ENCODE measurements at regions not wholly inside any gene's neighbourhood (a gene's known extent, or its start where the extent isn't known, plus 50 kb on each side); places are given as distances from the start of the nearest gene placed in this dataset.

DNA sequence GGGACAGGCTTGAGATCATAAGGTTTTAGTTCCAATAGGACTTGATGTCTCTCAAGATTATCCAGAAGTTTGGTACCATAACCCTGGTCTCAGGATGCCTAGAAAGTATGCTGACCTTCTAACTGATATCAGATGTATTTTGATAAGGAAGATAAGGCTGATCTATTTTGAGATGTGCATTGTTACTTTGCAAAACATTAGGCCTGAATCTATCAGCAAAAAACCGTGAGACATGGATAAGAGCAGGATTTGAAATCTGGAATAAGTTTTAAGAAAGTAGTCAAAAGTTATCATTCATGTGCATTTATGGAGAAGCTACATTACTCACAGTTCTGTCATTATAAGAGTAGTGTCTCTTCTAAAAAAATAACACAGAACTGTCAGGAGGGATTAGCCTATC lies 467.1 kb upstream of the HS3ST1 start:
- Histone ChIP-seq H3K4me3 (ENCODE audit: low read length) (no peak overlapping the region), H3K27me3 (ENCODE audit: control insufficient read depth, insufficient read depth, low read length) (no peaks in the 10 kb centered on the region), H3K9ac (ENCODE audit: low read depth, low read length) (no peak overlapping the region), H3K4me2 (ENCODE audit: low read length) (no peak overlapping the region), H3K36me3 (ENCODE audit: insufficient read depth, low read length) (no peaks in the 10 kb centered on the region), H3K9me3 (replicated peaks; ENCODE audit: low read length) (no peaks in the 10 kb centered on the region), H3K4me1 (ENCODE audit: control insufficient read depth, insufficient read depth, low read length) (no peaks in the 10 kb centered on the region)

DNA sequence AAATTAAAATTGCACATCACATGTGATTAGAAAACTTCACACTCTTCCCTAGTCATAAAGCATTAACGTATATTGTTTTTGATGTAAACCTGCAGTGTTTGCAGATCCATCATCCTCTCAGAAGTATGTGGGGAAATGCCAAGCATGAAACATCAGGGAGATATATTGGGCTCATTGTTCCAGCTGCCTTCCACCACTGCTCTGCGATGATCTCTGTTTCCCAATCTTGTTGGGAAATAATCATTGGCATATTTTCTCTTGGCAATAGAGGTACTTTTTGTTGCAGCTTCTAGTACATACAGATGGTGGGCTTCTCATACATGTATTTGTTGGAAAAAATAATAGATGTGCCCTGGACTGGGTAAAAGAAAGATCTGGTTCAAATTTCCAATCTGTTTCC lies 466.3 kb upstream of the HS3ST1 start:
- H3K36me3 ChIP-seq (ENCODE audit: insufficient read depth, low read length), result no peaks in the 10 kb centered on the region
- H3K4me2 ChIP-seq (ENCODE audit: low read length), result no peak overlapping the region
- no peak overlapping the region for H3K4me3 ChIP-seq (ENCODE audit: low read length)
- no peak overlapping the region for H3K9ac ChIP-seq (ENCODE audit: low read depth, low read length)
- no peaks in the 10 kb centered on the region for H3K27me3 ChIP-seq (ENCODE audit: control insufficient read depth, insufficient read depth, low read length)
- no peaks in the 10 kb centered on the region for H3K9me3 ChIP-seq (replicated peaks; ENCODE audit: low read length)
- no peaks in the 10 kb centered on the region for H3K4me1 ChIP-seq (ENCODE audit: control insufficient read depth, insufficient read depth, low read length)

DNA sequence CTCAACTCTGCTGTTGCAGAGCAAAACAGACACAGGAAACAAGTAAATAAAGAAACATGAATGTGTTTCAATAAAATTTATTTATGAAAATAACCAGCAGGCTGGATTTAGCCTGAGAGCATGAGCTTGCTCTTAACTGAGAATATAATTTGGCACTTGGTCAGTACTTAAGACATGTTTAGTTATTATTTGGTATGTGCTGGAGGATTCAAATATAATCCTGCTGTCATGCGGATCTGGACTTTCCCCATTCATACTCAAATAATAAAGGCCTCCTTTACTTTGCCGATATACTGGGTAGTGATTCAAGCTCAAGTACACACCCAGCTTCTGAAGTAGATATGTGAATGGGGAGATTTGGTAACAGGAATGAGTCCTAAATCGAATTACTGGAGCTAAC lies 465.5 kb upstream of the HS3ST1 start:
- H3K36me3 ChIP-seq (ENCODE audit: insufficient read depth, low read length), result no peaks in the 10 kb centered on the region
- no peak overlapping the region for H3K9ac ChIP-seq (ENCODE audit: low read depth, low read length)
- H3K4me2 ChIP-seq (ENCODE audit: low read length), result no peak overlapping the region
- no peaks in the 10 kb centered on the region for H3K27me3 ChIP-seq (ENCODE audit: control insufficient read depth, insufficient read depth, low read length)
- no peaks in the 10 kb centered on the region for H3K4me1 ChIP-seq (ENCODE audit: control insufficient read depth, insufficient read depth, low read length)
- H3K9me3 ChIP-seq (replicated peaks; ENCODE audit: low read length), result no peaks in the 10 kb centered on the region
- H3K4me3 ChIP-seq (ENCODE audit: low read length), result no peak overlapping the region

DNA sequence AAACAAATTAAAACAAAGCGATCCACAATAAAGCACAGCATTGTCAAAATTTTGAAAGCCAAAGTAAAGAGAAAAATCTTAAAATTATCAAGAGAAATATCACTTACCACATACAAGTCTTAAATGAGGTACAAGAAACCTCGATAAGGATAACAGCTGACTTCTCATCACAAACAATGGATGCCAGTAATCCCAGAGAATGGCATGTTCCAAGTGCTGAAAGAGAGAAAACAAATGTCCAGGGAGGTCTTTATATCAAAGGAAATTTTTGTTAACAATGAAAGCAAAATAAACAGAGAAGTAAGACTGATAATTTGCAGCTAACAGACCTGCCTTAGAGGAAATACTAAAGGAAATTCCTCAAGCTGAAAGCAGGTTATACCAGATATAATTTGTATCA lies 460.4 kb upstream of the HS3ST1 start:
- Histone ChIP-seq H3K27me3 (ENCODE audit: control insufficient read depth, insufficient read depth, low read length) (no peaks in the 10 kb centered on the region), H3K4me1 (ENCODE audit: control insufficient read depth, insufficient read depth, low read length) (no peaks in the 10 kb centered on the region), H3K36me3 (ENCODE audit: insufficient read depth, low read length) (no peaks in the 10 kb centered on the region), H3K9ac (ENCODE audit: low read depth, low read length) (no peak overlapping the region), H3K9me3 (replicated peaks; ENCODE audit: low read length) (no peaks in the 10 kb centered on the region), H3K4me2 (ENCODE audit: low read length) (no peak overlapping the region), H3K4me3 (ENCODE audit: low read length) (no peak overlapping the region)

DNA sequence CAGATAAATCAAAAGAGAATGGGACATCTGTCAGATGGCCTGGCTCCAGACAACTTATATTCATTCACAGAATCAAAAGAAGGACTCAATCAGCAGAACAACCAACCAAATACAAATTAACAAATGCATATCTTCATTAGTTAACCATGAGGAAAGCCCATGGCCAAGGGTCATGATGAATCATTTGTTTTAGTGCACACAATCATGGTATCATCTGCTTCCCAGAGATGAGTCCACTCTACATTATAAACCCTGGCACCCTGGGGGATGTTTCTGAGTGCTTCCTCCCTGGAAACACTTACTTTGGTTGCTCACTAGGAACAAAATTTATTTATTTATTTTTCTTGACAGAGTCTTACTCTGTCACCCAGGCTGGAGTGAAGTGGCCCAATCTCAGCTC lies 453.3 kb upstream of the HS3ST1 start:
- no peak overlapping the region for H3K9ac ChIP-seq (ENCODE audit: low read depth, low read length)
- H3K4me3 ChIP-seq (ENCODE audit: low read length), result no peak overlapping the region
- no peaks in the 10 kb centered on the region for H3K9me3 ChIP-seq (replicated peaks; ENCODE audit: low read length)
- no peaks in the 10 kb centered on the region for H3K36me3 ChIP-seq (ENCODE audit: insufficient read depth, low read length)
- no peaks in the 10 kb centered on the region for H3K27me3 ChIP-seq (ENCODE audit: control insufficient read depth, insufficient read depth, low read length)
- H3K4me1 ChIP-seq (ENCODE audit: control insufficient read depth, insufficient read depth, low read length), result no peaks in the 10 kb centered on the region
- H3K4me2 ChIP-seq (ENCODE audit: low read length), result no peak overlapping the region

DNA sequence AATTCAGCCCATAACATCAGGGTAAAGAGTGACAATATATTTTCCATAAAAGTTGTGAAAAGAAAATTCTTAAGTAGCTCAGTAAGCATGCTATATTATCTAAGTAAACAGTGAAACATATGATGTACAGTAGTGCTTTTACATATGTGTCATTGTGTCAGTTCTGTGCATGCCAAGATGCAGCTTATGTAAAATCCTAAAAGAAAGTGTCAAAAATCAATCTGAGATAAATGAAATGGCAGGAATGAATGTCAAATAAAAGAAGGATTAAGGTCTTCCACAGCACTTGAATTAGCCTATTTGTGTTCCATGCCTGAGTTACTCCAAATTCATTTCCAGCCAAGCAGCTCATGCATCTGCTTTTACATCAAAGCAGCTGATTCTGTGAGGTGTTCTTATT lies 452.7 kb upstream of the HS3ST1 start:
- Histone ChIP-seq H3K4me1 (ENCODE audit: control insufficient read depth, insufficient read depth, low read length) (no peaks in the 10 kb centered on the region), H3K4me2 (ENCODE audit: low read length) (no peak overlapping the region), H3K27me3 (ENCODE audit: control insufficient read depth, insufficient read depth, low read length) (no peaks in the 10 kb centered on the region), H3K36me3 (ENCODE audit: insufficient read depth, low read length) (no peaks in the 10 kb centered on the region), H3K9me3 (replicated peaks; ENCODE audit: low read length) (no peaks in the 10 kb centered on the region), H3K4me3 (ENCODE audit: low read length) (no peak overlapping the region), H3K9ac (ENCODE audit: low read depth, low read length) (no peak overlapping the region)

DNA sequence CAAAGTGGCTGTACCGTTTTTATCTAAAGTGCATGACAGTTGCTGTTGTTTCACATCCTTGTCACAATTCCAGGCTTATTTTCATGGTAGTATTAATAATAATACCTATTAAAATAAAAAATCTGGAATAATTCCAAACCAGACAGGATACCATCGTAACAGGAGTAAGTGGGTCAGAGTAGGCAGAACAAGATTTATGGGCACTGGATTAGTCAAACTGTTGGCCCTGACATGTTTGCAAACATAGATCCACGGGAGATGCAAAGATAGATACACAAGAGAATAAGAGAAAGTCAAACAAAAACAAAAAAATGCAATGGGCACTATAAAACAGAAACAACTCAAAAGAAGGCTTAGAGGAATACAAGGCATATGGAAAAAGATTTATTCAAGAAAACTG lies 449.5 kb upstream of the HS3ST1 start:
- no peaks in the 10 kb centered on the region for H3K27me3 ChIP-seq (ENCODE audit: control insufficient read depth, insufficient read depth, low read length)
- H3K4me3 ChIP-seq (ENCODE audit: low read length), result no peak overlapping the region
- H3K36me3 ChIP-seq (ENCODE audit: insufficient read depth, low read length), result no peaks in the 10 kb centered on the region
- no peak overlapping the region for H3K9ac ChIP-seq (ENCODE audit: low read depth, low read length)
- no peak overlapping the region for H3K4me2 ChIP-seq (ENCODE audit: low read length)
- peaks cover 2% of the 10 kb centered on the region for H3K9me3 ChIP-seq (replicated peaks; ENCODE audit: low read length)
- no peaks in the 10 kb centered on the region for H3K4me1 ChIP-seq (ENCODE audit: control insufficient read depth, insufficient read depth, low read length)

DNA sequence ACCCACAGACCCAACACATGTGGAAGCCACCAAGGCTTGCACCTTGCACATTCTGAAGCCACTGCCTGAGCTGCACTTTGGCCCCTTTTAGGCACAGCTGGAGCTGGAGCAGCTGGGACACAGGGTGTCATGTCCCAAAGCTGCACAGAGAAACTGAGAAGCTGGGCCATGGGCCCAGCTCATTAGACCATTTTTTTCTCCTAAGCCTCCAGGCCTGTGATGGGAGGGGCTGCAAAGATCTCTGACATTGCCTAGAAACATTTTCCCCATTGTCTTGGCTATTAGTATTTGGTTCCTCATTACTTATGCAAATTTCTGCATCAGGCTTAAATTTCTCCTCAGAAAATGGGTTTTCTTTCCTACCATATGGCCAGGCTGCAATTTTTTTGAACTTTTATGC lies 447.4 kb upstream of the HS3ST1 start:
- Histone ChIP-seq H3K9me3 (replicated peaks; ENCODE audit: low read length) (peaks cover 2% of the 10 kb centered on the region), H3K27me3 (ENCODE audit: control insufficient read depth, insufficient read depth, low read length) (no peaks in the 10 kb centered on the region), H3K4me3 (ENCODE audit: low read length) (no peak overlapping the region), H3K4me2 (ENCODE audit: low read length) (no peak overlapping the region), H3K4me1 (ENCODE audit: control insufficient read depth, insufficient read depth, low read length) (no peaks in the 10 kb centered on the region), H3K36me3 (ENCODE audit: insufficient read depth, low read length) (no peaks in the 10 kb centered on the region), H3K9ac (ENCODE audit: low read depth, low read length) (no peak overlapping the region)

DNA sequence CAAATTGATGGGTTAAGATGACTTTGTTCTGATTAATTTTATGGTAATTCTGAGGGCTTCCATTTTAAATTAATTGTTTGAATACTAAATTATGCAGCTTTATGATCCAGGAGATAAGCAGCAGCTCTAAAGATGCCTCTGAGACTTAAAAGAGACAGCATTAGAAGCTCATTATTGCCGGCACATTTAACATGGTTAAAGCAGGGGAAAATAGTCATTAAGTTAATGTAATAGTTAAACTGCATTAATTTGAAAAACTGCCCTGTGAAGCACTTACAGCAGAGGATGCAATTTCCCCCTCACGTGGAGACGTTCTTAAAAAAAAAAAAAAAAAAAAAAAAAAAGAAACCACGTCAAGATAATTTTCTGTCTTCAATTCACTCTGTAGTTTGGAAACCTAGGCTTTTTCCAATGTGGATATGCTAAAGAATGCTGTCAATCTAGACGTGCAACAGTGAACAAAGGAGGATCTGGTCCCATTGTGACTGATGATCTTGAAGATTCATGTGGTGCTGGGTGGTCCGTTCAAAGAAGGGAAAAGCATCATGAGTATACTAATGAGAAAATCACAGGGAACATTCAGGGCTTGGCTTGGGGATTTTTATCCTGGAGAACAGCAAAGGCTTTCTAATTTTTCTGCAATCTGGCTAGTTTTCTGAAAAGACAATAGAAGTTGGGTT lies 440.6 kb upstream of the HS3ST1 start:
- Histone ChIP-seq H3K4me2 (ENCODE audit: low read length) (no peak overlapping the region), H3K4me1 (ENCODE audit: control insufficient read depth, insufficient read depth, low read length) (no peaks in the 10 kb centered on the region), H3K4me3 (ENCODE audit: low read length) (no peak overlapping the region), H3K36me3 (ENCODE audit: insufficient read depth, low read length) (no peaks in the 10 kb centered on the region), H3K27me3 (ENCODE audit: control insufficient read depth, insufficient read depth, low read length) (no peaks in the 10 kb centered on the region), H3K9me3 (replicated peaks; ENCODE audit: low read length) (no peaks in the 10 kb centered on the region), H3K9ac (ENCODE audit: low read depth, low read length) (no peak overlapping the region)

DNA sequence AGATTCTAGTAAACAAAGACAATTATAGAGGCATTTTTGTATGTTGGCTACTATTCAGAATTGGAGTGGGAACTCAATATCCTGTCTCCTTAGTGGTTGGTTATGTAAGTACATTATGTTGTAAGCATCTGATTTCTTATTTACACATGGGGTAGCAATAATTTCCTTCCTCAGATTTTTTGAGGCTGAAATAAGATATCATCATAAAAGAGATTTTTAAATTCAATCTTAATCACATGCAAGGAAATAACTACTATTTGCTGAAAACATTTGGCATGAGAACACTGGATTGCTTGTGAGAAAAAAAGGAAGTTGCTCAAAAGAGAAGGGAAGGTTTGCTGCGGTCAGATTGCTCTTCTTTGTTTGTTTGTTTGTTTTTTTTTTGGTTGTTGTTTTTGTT lies 437.7 kb upstream of the HS3ST1 start:
- no peak overlapping the region for H3K4me3 ChIP-seq (ENCODE audit: low read length)
- no peaks in the 10 kb centered on the region for H3K27me3 ChIP-seq (ENCODE audit: control insufficient read depth, insufficient read depth, low read length)
- H3K9me3 ChIP-seq (replicated peaks; ENCODE audit: low read length), result no peaks in the 10 kb centered on the region
- H3K9ac ChIP-seq (ENCODE audit: low read depth, low read length), result no peak overlapping the region
- H3K36me3 ChIP-seq (ENCODE audit: insufficient read depth, low read length), result no peaks in the 10 kb centered on the region
- H3K4me2 ChIP-seq (ENCODE audit: low read length), result no peak overlapping the region
- no peaks in the 10 kb centered on the region for H3K4me1 ChIP-seq (ENCODE audit: control insufficient read depth, insufficient read depth, low read length)

DNA sequence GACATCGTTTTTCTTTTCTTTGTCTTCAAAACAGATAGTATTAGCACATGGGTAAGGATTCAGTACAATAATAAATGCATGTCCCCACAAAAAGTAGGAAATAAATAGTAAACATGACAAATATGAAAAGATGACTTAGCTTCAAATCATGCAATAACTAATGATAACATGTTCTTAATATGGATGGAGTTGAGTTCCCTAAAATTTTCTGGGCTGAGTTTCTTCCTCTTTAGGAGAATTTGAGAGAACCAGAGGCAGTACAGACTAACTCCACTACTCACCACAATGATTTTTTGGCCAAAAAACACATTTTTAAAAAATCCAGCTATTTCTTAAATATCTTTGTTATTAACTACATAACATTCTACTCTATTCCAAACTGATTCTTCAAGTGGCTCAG lies 432.3 kb upstream of the HS3ST1 start:
- no peak overlapping the region for H3K9ac ChIP-seq (ENCODE audit: low read depth, low read length)
- no peaks in the 10 kb centered on the region for H3K9me3 ChIP-seq (replicated peaks; ENCODE audit: low read length)
- H3K4me1 ChIP-seq (ENCODE audit: control insufficient read depth, insufficient read depth, low read length), result no peaks in the 10 kb centered on the region
- no peaks in the 10 kb centered on the region for H3K36me3 ChIP-seq (ENCODE audit: insufficient read depth, low read length)
- no peaks in the 10 kb centered on the region for H3K27me3 ChIP-seq (ENCODE audit: control insufficient read depth, insufficient read depth, low read length)
- H3K4me2 ChIP-seq (ENCODE audit: low read length), result no peak overlapping the region
- no peak overlapping the region for H3K4me3 ChIP-seq (ENCODE audit: low read length)

DNA sequence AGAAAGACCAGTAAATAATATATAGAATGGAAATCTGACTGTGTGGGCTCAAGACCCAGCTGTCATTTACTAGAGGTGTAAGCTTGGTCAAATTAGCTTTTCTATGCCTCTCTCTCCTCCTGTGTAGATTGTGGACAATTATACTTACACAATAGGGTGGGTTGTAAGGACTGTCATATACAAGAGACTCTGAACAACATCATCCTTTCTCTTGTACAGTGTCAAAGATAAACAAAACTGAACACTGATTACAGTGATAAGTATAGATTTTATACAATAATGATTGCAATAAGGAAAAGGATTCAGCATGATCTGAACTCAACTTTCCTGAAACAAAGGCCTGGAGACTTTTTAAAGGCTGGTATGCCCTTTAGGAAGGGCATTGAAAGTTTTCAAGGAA lies 429.2 kb upstream of the HS3ST1 start:
- Histone ChIP-seq H3K9me3 (replicated peaks; ENCODE audit: low read length) (no peaks in the 10 kb centered on the region), H3K4me2 (ENCODE audit: low read length) (no peak overlapping the region), H3K4me3 (ENCODE audit: low read length) (no peak overlapping the region), H3K27me3 (ENCODE audit: control insufficient read depth, insufficient read depth, low read length) (no peaks in the 10 kb centered on the region), H3K9ac (ENCODE audit: low read depth, low read length) (no peak overlapping the region), H3K4me1 (ENCODE audit: control insufficient read depth, insufficient read depth, low read length) (no peaks in the 10 kb centered on the region), H3K36me3 (ENCODE audit: insufficient read depth, low read length) (no peaks in the 10 kb centered on the region)
